HEK293T (cell line): ENCODE measurements at regions not wholly inside any gene's neighbourhood (a gene's known extent, or its start where the extent isn't known, plus 50 kb on each side); places are given as distances from the start of the nearest gene placed in this dataset.

Source experiments
- CTBP1 ChIP-seq: fragments of 450-650 bp; IDR thresholded peaks from 2 replicates; pipeline ENCODE4 v1.6.1; 2016; ENCODE audit warnings: borderline replicate concordance
- ELF4 ChIP-seq: fragments of 450-650 bp; IDR thresholded peaks from 2 replicates; pipeline ENCODE4 v1.6.1; 2017; ENCODE audit warnings: antibody characterized with exemption
- FOXA1 ChIP-seq: fragments of 450-650 bp; IDR thresholded peaks from 2 replicates; pipeline ENCODE4 v1.6.1; 2016; ENCODE audit warnings: mild to moderate bottlenecking
- FOXM1 ChIP-seq: fragments of 450-650 bp; IDR thresholded peaks from 2 replicates; pipeline ENCODE4 v1.6.1; 2017; ENCODE audit warnings: mild to moderate bottlenecking, borderline replicate concordance
- HDGF ChIP-seq: fragments of 450-650 bp; IDR thresholded peaks from 2 replicates; pipeline ENCODE4 v1.6.1; 2017; ENCODE audit warnings: antibody characterized with exemption, borderline replicate concordance
- SP1 ChIP-seq: fragments of 450-650 bp; IDR thresholded peaks from 2 replicates; pipeline ENCODE4 v1.6.1; 2017
- SUZ12 ChIP-seq: fragments of 450-650 bp; IDR thresholded peaks from 2 replicates; pipeline ENCODE4 v1.6.1; 2016; ENCODE audit warnings: mild to moderate bottlenecking
- ZNF384 ChIP-seq: fragments of 450-650 bp; IDR thresholded peaks from 2 replicates; pipeline ENCODE4 v1.6.1; 2016
- TF ChIP-seq, protein P1 (sequence below): fragments of 450-650 bp; IDR thresholded peaks from 2 replicates; pipeline ENCODE4 v1.6.1; 2016

GRCh38 chr13:22428188-22428828, 752.5 kb upstream of the SGCG start:
- TF ChIP-seq FOXA1 (no peak), SP1 (no peak), CTBP1 (no peak), FOXM1 (no peak), ZNF384 (no peak), SUZ12 (no peak), ELF4 (no peak), HDGF (no peak)
- TF ChIP-seq, protein P1, sequence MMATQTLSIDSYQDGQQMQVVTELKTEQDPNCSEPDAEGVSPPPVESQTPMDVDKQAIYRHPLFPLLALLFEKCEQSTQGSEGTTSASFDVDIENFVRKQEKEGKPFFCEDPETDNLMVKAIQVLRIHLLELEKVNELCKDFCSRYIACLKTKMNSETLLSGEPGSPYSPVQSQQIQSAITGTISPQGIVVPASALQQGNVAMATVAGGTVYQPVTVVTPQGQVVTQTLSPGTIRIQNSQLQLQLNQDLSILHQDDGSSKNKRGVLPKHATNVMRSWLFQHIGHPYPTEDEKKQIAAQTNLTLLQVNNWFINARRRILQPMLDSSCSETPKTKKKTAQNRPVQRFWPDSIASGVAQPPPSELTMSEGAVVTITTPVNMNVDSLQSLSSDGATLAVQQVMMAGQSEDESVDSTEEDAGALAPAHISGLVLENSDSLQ: no peak
